A549 (cell line): ENCODE measurements at regions not wholly inside any gene's neighbourhood (a gene's known extent, or its start where the extent isn't known, plus 50 kb on each side); places are given as distances from the start of the nearest gene placed in this dataset.

Source experiments
- ATAC-seq, 2 experiments: fragments of 200-7000 bp in 1 of 2; fragments of >200 bp in 1 of 2; cut with Nextera tagmentation in 1 of 2; cut with Tn5 transposase in 1 of 2; 3 replicates each; pipeline versions ENCODE4 v1.8.0 to v1.9.1; 2018 to 2020; ENCODE audit warnings: mild to moderate bottlenecking in 1 of 2, moderate library complexity in 1 of 2
- CTCF ChIA-PET: fragments of 300-600 bp; sonication (Branson Sonifier 250); formaldehyde crosslinking; extraction: SDS; loops from one replicate; lab custom pipeline; 2021; ENCODE audit warnings: antibody characterized with exemption, inconsistent platforms; lab: Yijun Ruan, JAX
- POLR2A ChIA-PET: fragments of 350-600 bp; formaldehyde crosslinking; extraction: SDS; loops from one replicate; lab custom pipeline; 2021; ENCODE audit warnings: antibody characterized with exemption, inconsistent platforms; lab: Yijun Ruan, JAX
- DNase-seq, 2 experiments: peaks; one replicate each; pipeline versions ENCODE4 v3.0.0 to v3.0.0-alpha.2; 2011 to 2016; ENCODE audit warnings: low read depth in 1 of 2, low spot score in 1 of 2
- FAIRE-seq: peaks from 2 replicates; lab custom pipeline; 2011; peaks lifted over from hg19 to GRCh38; lab: Jason Lieb, UNC
- H3K27ac ChIP-seq, 2 experiments: fragments of >200 bp; sonication (Bioruptor Twin); formaldehyde crosslinking; 3 replicates each; pipeline ENCODE4 v1.5.1; 2016 to 2017
- H3K4me1 ChIP-seq: fragments of >200 bp; sonication (Bioruptor Twin); formaldehyde crosslinking; 3 replicates; pipeline ENCODE4 v1.6.1; 2016
- H3K4me2 ChIP-seq: fragments of >200 bp; sonication (Bioruptor Twin); formaldehyde crosslinking; 3 replicates; pipeline ENCODE4 v1.6.1; 2016
- H3K4me3 ChIP-seq: fragments of >200 bp; sonication (Bioruptor Twin); formaldehyde crosslinking; 3 replicates; pipeline ENCODE4 v1.5.1; 2016
- H3K9me3 ChIP-seq: fragments of >200 bp; sonication (Bioruptor Twin); formaldehyde crosslinking; 3 replicates; pipeline ENCODE4 v1.6.1; 2016
- BHLHE40 ChIP-seq: IDR thresholded peaks from 2 replicates; pipeline ENCODE4 v1.6.1; 2012; ENCODE audit warnings: low read depth, low read length, inconsistent platforms
- CBX2 ChIP-seq: fragments of 200-600 bp; sonication (generic); IDR thresholded peaks from 2 replicates; pipeline ENCODE4 v1.6.1; 2016; ENCODE audit warnings: low read depth, mild to moderate bottlenecking, borderline replicate concordance
- CEBPB ChIP-seq, 2 experiments: fragments of >200 bp in 1 of 2; sonication (Bioruptor Twin) in 1 of 2; formaldehyde crosslinking in 1 of 2; IDR thresholded peaks; 2 replicates each; pipeline ENCODE4 v1.6.1; 2012 to 2016
- CHD2 ChIP-seq: fragments of 150-350 bp; IDR thresholded peaks from 2 replicates; pipeline ENCODE4 v1.6.1; 2014; ENCODE audit warnings: low read length; ENCODE audit not compliant: partially characterized antibody
- FOSB ChIP-seq: fragments of 250-450 bp; sonication (Bioruptor Pico); IDR thresholded peaks from 2 replicates; pipeline ENCODE4 v1.5.0; 2020; ENCODE audit warnings: mild to moderate bottlenecking, moderate library complexity
- FOSL2 ChIP-seq, 2 experiments: fragments of 450-650 bp in 1 of 2; fragments of >200 bp in 1 of 2; sonication (Bioruptor Twin) in 1 of 2; formaldehyde crosslinking; IDR thresholded peaks; 2 replicates each; pipeline versions ENCODE4 v1.5.0 to v1.6.1; 2016 to 2020; ENCODE audit warnings: mild to moderate bottlenecking in 1 of 2, moderate library complexity in 1 of 2
- GATA3 ChIP-seq: IDR thresholded peaks from 2 replicates; pipeline ENCODE4 v1.6.1; 2012; ENCODE audit warnings: borderline replicate concordance
- HOXB13 ChIP-seq: fragments of 250-450 bp; sonication (Bioruptor Pico); IDR thresholded peaks from 2 replicates; pipeline ENCODE4 v1.5.0; 2020; ENCODE audit warnings: low read depth, mild to moderate bottlenecking, moderate library complexity
- HOXB5 ChIP-seq: fragments of 250-450 bp; sonication (Bioruptor Pico); IDR thresholded peaks from 2 replicates; pipeline ENCODE4 v1.5.0; 2020; ENCODE audit warnings: mild to moderate bottlenecking, moderate library complexity
- JUN ChIP-seq, 2 experiments: fragments of >200 bp; sonication (Bioruptor Twin); formaldehyde crosslinking; IDR thresholded peaks; 2 replicates in 1 of 2; 3 replicates in 1 of 2; pipeline ENCODE4 v1.6.1; 2016 to 2017
- KDM1A ChIP-seq: fragments of 200-600 bp; sonication (generic); IDR thresholded peaks from 2 replicates; pipeline ENCODE4 v1.6.1; 2016; ENCODE audit warnings: low read depth, mild to moderate bottlenecking
- NPAS2 ChIP-seq: fragments of 250-450 bp; sonication (Bioruptor Pico); IDR thresholded peaks from 2 replicates; pipeline ENCODE4 v1.8.0; 2022; ENCODE audit warnings: mild to moderate bottlenecking, moderate library complexity, borderline replicate concordance
- NR3C1 ChIP-seq: fragments of >200 bp; sonication (Bioruptor Twin); formaldehyde crosslinking; IDR thresholded peaks from 3 replicates; pipeline ENCODE4 v1.6.1; 2017
- POLR2A ChIP-seq: IDR thresholded peaks from 2 replicates; pipeline ENCODE4 v1.6.1; 2012; ENCODE audit warnings: mild to moderate bottlenecking, low read length
- RAD21 ChIP-seq, 2 experiments: fragments of >200 bp in 1 of 2; sonication (Bioruptor Twin) in 1 of 2; formaldehyde crosslinking in 1 of 2; IDR thresholded peaks in 1 of 2; conservative IDR thresholded peaks in 1 of 2; 2 replicates in 1 of 2; 3 replicates in 1 of 2; pipeline ENCODE4 v1.6.1; 2012 to 2018; ENCODE audit warnings: inconsistent platforms in 1 of 2
- TFCP2L1 ChIP-seq: fragments of 250-450 bp; sonication (Bioruptor Pico); IDR thresholded peaks from 2 replicates; pipeline ENCODE4 v1.5.0; 2021; ENCODE audit warnings: mild to moderate bottlenecking
- ZSCAN20 ChIP-seq: fragments of 250-450 bp; sonication (Bioruptor Pico); IDR thresholded peaks from 2 replicates; pipeline ENCODE4 v1.8.0; 2022; ENCODE audit warnings: mild to moderate bottlenecking, moderate library complexity
- WGBS: methylation state at CpG from one replicate; pipeline ENCODE4 v1.1.6; 2017; ENCODE audit errors: missing lambda C conversion rate; 5-methylcytosine and 5-hydroxymethylcytosine counted together
- TF ChIP-seq, protein P1 (sequence below): fragments of >200 bp; sonication (Bioruptor Twin); formaldehyde crosslinking; IDR thresholded peaks from 3 replicates; pipeline ENCODE4 v1.5.1; 2016
- TF ChIP-seq, protein P2 (sequence below): fragments of 250-450 bp; sonication (Bioruptor Pico); IDR thresholded peaks from 2 replicates; pipeline ENCODE4 v1.5.0; 2021; ENCODE audit warnings: mild to moderate bottlenecking, moderate library complexity, borderline replicate concordance
- TF ChIP-seq, protein P3 (sequence below): IDR thresholded peaks from 2 replicates; pipeline ENCODE4 v1.6.1; 2012
- TF ChIP-seq, protein P4 (sequence below): IDR thresholded peaks from 2 replicates; pipeline ENCODE4 v1.6.1; 2012; ENCODE audit warnings: low read depth, borderline replicate concordance

DNA sequence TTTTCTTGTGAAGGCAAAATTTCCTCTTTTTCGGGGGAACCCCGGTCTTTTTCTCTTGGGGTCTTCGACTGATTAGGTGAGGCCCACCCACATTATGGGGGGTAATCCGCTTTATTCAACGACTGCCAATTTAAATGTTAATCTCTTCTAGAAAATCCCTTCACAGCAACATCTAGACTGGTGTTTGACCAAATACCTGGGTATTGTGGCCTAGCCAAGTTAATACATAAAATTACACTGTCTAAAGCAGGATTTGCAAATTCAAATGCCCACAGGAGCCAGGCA, 170.0 kb upstream of the FOXN3 start:
- ChIA-PET POLR2A (no interaction called here), CTCF (no interaction called here)
- H3K9me3 ChIP-seq, result peaks cover 8% of the 10 kb centered on the region; the same call in 2 of the 3 replicates
- no peak overlapping the region for H3K27ac ChIP-seq
- 14% methylated on average over 5 of the region's 5 CpGs for WGBS
- FAIRE-seq, result no peak
- no peak for ATAC-seq
- no peaks in the 10 kb centered on the region for H3K4me1 ChIP-seq
- DNase-seq, result no peak
- no peak overlapping the region for H3K4me2 ChIP-seq
- TF ChIP-seq GATA3 (no peak), CBX2 (no peak), NPAS2 (CRISPR knock-in tag) (no peak), HOXB5 (CRISPR knock-in tag) (no peak), FOSL2 (IDR thresholded peaks at IDR 0.05) (no peak), FOSL2 (CRISPR knock-in tag; IDR thresholded peaks at IDR 0.05) (no peak), NR3C1 (no peak), CEBPB (IDR thresholded peaks at IDR 0.05) (no peak), TFCP2L1 (no peak), RAD21 (conservative IDR thresholded peaks at IDR 0.05 in 1 of 2, IDR thresholded peaks at IDR 0.05 in 1 of 2) (no peak), CHD2 (no peak), POLR2A (no peak), JUN (IDR thresholded peaks at IDR 0.05) (no peak), BHLHE40 (no peak), HOXB13 (CRISPR knock-in tag) (no peak), ZSCAN20 (CRISPR knock-in tag) (no peak), FOSB (CRISPR knock-in tag) (no peak)
- TF ChIP-seq, protein P1, sequence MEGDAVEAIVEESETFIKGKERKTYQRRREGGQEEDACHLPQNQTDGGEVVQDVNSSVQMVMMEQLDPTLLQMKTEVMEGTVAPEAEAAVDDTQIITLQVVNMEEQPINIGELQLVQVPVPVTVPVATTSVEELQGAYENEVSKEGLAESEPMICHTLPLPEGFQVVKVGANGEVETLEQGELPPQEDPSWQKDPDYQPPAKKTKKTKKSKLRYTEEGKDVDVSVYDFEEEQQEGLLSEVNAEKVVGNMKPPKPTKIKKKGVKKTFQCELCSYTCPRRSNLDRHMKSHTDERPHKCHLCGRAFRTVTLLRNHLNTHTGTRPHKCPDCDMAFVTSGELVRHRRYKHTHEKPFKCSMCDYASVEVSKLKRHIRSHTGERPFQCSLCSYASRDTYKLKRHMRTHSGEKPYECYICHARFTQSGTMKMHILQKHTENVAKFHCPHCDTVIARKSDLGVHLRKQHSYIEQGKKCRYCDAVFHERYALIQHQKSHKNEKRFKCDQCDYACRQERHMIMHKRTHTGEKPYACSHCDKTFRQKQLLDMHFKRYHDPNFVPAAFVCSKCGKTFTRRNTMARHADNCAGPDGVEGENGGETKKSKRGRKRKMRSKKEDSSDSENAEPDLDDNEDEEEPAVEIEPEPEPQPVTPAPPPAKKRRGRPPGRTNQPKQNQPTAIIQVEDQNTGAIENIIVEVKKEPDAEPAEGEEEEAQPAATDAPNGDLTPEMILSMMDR, result no peak
- TF ChIP-seq, protein P2, sequence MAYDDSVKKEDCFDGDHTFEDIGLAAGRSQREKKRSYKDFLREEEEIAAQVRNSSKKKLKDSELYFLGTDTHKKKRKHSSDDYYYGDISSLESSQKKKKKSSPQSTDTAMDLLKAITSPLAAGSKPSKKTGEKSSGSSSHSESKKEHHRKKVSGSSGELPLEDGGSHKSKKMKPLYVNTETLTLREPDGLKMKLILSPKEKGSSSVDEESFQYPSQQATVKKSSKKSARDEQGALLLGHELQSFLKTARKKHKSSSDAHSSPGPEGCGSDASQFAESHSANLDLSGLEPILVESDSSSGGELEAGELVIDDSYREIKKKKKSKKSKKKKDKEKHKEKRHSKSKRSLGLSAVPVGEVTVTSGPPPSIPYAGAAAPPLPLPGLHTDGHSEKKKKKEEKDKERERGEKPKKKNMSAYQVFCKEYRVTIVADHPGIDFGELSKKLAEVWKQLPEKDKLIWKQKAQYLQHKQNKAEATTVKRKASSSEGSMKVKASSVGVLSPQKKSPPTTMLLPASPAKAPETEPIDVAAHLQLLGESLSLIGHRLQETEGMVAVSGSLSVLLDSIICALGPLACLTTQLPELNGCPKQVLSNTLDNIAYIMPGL (CRISPR knock-in tag), result no peak
- TF ChIP-seq, protein P3, sequence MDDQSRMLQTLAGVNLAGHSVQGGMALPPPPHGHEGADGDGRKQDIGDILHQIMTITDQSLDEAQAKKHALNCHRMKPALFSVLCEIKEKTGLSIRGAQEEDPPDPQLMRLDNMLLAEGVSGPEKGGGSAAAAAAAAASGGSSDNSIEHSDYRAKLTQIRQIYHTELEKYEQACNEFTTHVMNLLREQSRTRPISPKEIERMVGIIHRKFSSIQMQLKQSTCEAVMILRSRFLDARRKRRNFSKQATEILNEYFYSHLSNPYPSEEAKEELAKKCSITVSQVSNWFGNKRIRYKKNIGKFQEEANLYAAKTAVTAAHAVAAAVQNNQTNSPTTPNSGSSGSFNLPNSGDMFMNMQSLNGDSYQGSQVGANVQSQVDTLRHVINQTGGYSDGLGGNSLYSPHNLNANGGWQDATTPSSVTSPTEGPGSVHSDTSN, result no peak
- TF ChIP-seq, protein P4, sequence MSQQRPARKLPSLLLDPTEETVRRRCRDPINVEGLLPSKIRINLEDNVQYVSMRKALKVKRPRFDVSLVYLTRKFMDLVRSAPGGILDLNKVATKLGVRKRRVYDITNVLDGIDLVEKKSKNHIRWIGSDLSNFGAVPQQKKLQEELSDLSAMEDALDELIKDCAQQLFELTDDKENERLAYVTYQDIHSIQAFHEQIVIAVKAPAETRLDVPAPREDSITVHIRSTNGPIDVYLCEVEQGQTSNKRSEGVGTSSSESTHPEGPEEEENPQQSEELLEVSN, result no peak
- H3K4me3 ChIP-seq, result no peak overlapping the region

DNA sequence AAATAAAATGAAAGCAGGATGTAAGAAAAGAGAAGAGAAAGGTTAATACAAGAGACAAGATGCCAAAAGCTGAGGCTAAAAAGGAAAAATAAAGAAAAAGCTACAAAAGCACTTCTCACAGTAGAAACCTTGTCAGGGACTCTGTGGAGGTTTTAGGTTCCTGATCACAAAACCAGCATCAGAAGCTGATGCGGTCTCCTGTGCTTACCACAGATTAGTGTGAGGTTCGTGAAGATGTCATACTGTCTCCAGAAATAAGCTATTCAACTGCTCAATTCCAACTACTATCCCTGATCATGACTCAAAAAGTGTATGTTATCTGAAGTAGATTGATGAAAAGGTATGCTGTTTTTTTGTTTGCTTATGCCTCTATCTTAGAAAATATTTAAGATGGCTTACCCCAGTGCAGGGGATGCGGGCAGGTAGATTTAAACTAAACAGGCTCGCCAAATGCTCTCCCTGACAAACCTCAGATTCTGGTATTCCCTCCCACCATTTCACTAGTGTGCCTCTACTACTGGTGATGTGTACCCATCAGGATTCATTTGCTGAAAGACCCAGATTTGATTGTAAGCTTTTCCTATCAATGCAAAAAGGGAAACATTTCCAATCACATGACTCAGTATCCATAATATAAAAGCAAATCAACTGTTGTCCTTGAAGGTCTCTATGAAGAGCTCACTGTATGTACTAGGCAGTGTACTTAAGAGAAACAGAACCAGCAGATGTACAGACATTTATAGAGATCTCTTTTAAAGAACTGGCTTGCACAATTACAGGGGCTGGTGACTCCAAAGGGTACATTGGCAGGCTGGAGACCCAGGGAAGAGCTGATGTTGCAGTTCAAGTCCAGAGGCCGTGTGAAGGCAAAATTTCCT, 169.5 kb upstream of the FOXN3 start:
- peaks cover 4% of the 10 kb centered on the region; the same call in 2 of the 3 replicates for H3K9me3 ChIP-seq
- ChIA-PET POLR2A (no interaction called here), CTCF (no interaction called here)
- H3K4me2 ChIP-seq, result no peak overlapping the region
- no peak for FAIRE-seq
- no peak overlapping the region for H3K4me3 ChIP-seq
- TF ChIP-seq KDM1A, result no peak
- H3K27ac ChIP-seq, result no peak overlapping the region
- no peak for DNase-seq
- 46% methylated on average over 5 of the region's 5 CpGs for WGBS
- ATAC-seq, result no peak
- H3K4me1 ChIP-seq, result no peaks in the 10 kb centered on the region
